GM19467 (cell line): ENCODE measurements at regions not wholly inside any gene's neighbourhood (a gene's known extent, or its start where the extent isn't known, plus 50 kb on each side); places are given as distances from the start of the nearest gene placed in this dataset.

ENCODE experiments used
- ATAC-seq: cut with Tn5 transposase; IDR thresholded peaks from one replicate; pipeline ENCODE4 v1.9.1; 2021; ENCODE audit warnings: mild to moderate bottlenecking, moderate library complexity; ENCODE audit not compliant: unreplicated experiment

GRCh38 chr6:165729307-165729936 lies 66.4 kb upstream of the PDE10A start:
- ATAC-seq, result no peak

- no peak for ATAC-seq
Measured at GRCh38 chr6:165728216-165728615, 65.2 kb upstream of the PDE10A start.

- no peak for ATAC-seq
Measured at GRCh38 chr6:165726965-165727381, 63.9 kb upstream of the PDE10A start.

- no peak for ATAC-seq
Measured at GRCh38 chr6:165726290-165726875, 63.3 kb upstream of the PDE10A start.

GRCh38 chr6:165725201-165725600 lies 62.2 kb upstream of the PDE10A start:
- ATAC-seq, result no peak

GRCh38 chr6:165723326-165723725 lies 60.3 kb upstream of the PDE10A start:
- no peak for ATAC-seq

GRCh38 chr6:165722022-165722421 lies 59.0 kb upstream of the PDE10A start:
- ATAC-seq, result no peak

GRCh38 chr6:165721356-165721755 lies 58.3 kb upstream of the PDE10A start:
- no peak for ATAC-seq

- ATAC-seq, result no peak
Measured at GRCh38 chr6:165718491-165718891, 55.5 kb upstream of the PDE10A start.

GRCh38 chr6:165717732-165718465 lies 54.9 kb upstream of the PDE10A start:
- ATAC-seq, result no peak

- ATAC-seq, result no peak
Measured at GRCh38 chr6:165716886-165717285, 53.8 kb upstream of the PDE10A start.

- no peak for ATAC-seq
Measured at GRCh38 chr6:165715428-165715827, 52.4 kb upstream of the PDE10A start.

- no peak for ATAC-seq
Measured at GRCh38 chr6:165714907-165715306, 51.9 kb upstream of the PDE10A start.

- ATAC-seq, result no peak
Measured at GRCh38 chr6:165713845-165714466, 50.9 kb upstream of the PDE10A start.
